Duodenal mucosa (tissue), 2 donors: ENCODE measurements at regions not wholly inside any gene's neighbourhood (a gene's known extent, or its start where the extent isn't known, plus 50 kb on each side); places are given as distances from the start of the nearest gene placed in this dataset.
"Not testable (repeated sequence)": the region's sequence is repeated elsewhere in the genome, so short reads cannot be mapped to it uniquely, and the experiment has no call there.

Experiments
- H3K27ac ChIP-seq: one replicate; pipeline ENCODE4 v1.7.0; 2013; ENCODE audit warnings: low read depth, low read length
- H3K27me3 ChIP-seq, 2 donors: one replicate each; pipeline ENCODE4 v1.7.0; 2013; ENCODE audit warnings: low read length in 2 of 2, control low read depth in 1 of 2; ENCODE audit not compliant: insufficient read depth in 2 of 2, control insufficient read depth in 1 of 2
- H3K36me3 ChIP-seq, 2 donors: one replicate each; pipeline ENCODE4 v1.7.0; 2013; ENCODE audit warnings: low read length in 2 of 2, control low read depth in 1 of 2; ENCODE audit not compliant: insufficient read depth in 2 of 2, control insufficient read depth in 1 of 2
- H3K4me1 ChIP-seq, 2 donors: one replicate each; pipeline ENCODE4 v1.7.0; 2013; ENCODE audit warnings: low read length in 2 of 2, control low read depth in 1 of 2; ENCODE audit not compliant: insufficient read depth in 2 of 2, control insufficient read depth in 1 of 2
- H3K4me3 ChIP-seq, 2 donors: one replicate each; pipeline ENCODE4 v1.7.0; 2013; ENCODE audit warnings: low read length in 2 of 2, low read depth in 1 of 2
- H3K9ac ChIP-seq, 2 donors: one replicate each; pipeline ENCODE4 v1.7.0; 2013; ENCODE audit warnings: low read length in 2 of 2, low read depth in 1 of 2
- H3K9me3 ChIP-seq, 2 donors: one replicate each; pipeline ENCODE4 v1.7.0; 2013; ENCODE audit warnings: low read length in 2 of 2, control low read depth in 1 of 2; ENCODE audit not compliant: control insufficient read depth in 1 of 2

- Histone ChIP-seq H3K27ac (no peak overlapping the region), H3K9ac (no peak overlapping the region), H3K4me3 (no peak overlapping the region), H3K27me3 (no peaks in the 10 kb centered on the region), H3K36me3 (no peaks in the 10 kb centered on the region), H3K9me3 (no peaks in the 10 kb centered on the region), H3K4me1 (no peaks in the 10 kb centered on the region)
These were observed 81.1 kb upstream of the RALGAPA2 start for GRCh38 chr20:20793591-20793990.

- no peaks in the 10 kb centered on the region for H3K36me3 ChIP-seq
- H3K4me3 ChIP-seq, result no peak overlapping the region
- H3K9me3 ChIP-seq, result peaks cover 0 to under 1% of the 10 kb centered on the region in 2 donors
- no peak overlapping the region for H3K27ac ChIP-seq
- H3K9ac ChIP-seq, result no peak overlapping the region
- no peaks in the 10 kb centered on the region for H3K27me3 ChIP-seq
- H3K4me1 ChIP-seq, result no peaks in the 10 kb centered on the region
These were observed 79.5 kb upstream of the RALGAPA2 start for GRCh38 chr20:20791664-20792568.

GRCh38 chr20:20788308-20788707, 75.9 kb upstream of the RALGAPA2 start:
- Histone ChIP-seq H3K27me3 (no peaks in the 10 kb centered on the region), H3K4me3 (no peak overlapping the region), H3K4me1 (no peaks in the 10 kb centered on the region), H3K27ac (no peak overlapping the region), H3K9ac (no peak overlapping the region), H3K36me3 (no peaks in the 10 kb centered on the region), H3K9me3 (peaks cover 0 to 2% of the 10 kb centered on the region in 2 donors)

- Histone ChIP-seq H3K27ac (no peak overlapping the region), H3K4me1 (no peaks in the 10 kb centered on the region), H3K9ac (no peak overlapping the region), H3K9me3 (peaks cover 0 to 2% of the 10 kb centered on the region in 2 donors), H3K4me3 (no peak overlapping the region), H3K27me3 (no peaks in the 10 kb centered on the region), H3K36me3 (no peaks in the 10 kb centered on the region)
These were observed 74.0 kb upstream of the RALGAPA2 start for GRCh38 chr20:20786428-20786827.

DNA sequence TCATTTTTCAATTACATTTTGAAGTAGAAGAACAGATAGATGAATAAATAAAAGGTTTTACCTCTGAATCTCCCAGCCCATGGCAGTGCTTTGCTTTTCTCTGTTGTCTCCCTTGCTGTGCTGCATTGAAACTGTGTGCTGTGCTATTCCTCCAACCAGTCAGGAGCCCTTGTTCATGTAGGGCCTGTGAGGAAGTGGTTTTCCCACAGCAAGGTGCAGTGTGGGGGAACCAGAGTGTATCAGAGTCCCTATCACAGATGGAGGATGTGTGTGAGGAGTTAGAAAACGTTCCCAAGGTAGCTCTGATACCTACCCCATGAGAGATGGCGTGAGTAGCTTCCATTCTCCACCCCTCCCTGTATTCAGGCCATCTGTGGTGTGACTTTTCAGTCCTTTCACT, 72.8 kb upstream of the RALGAPA2 start:
- H3K4me1 ChIP-seq, result no peaks in the 10 kb centered on the region
- H3K36me3 ChIP-seq, result no peaks in the 10 kb centered on the region
- no peaks in the 10 kb centered on the region for H3K27me3 ChIP-seq
- peaks cover 0 to 2% of the 10 kb centered on the region in 2 donors for H3K9me3 ChIP-seq
- no peak overlapping the region for H3K4me3 ChIP-seq
- no peak overlapping the region for H3K27ac ChIP-seq
- no peak overlapping the region for H3K9ac ChIP-seq

DNA sequence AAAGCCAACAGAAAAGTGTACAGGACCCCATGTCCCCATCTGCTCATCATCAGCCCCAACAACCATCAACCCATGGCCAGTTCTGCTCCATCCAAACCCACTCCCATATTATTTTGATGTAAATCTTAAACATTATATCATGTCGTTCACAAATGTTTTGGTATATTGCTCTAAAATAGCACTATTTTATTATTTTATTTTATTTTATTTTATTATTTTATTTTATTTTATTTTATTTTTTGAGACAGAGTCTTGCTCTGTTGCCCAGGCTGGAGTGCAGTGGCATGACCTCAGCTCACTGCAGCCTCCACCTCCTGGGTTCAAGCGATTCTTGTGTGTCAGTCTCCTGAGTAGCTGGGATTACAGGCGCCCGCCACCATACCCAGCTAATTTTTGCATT, 72.0 kb upstream of the RALGAPA2 start:
- not testable (repeated sequence) for H3K4me3 ChIP-seq, H3K27me3 ChIP-seq, H3K9ac ChIP-seq, H3K4me1 ChIP-seq, H3K9me3 ChIP-seq, H3K36me3 ChIP-seq, H3K27ac ChIP-seq

- no peaks in the 10 kb centered on the region for H3K4me1 ChIP-seq
- no peak overlapping the region for H3K27ac ChIP-seq
- no peak overlapping the region for H3K4me3 ChIP-seq
- no peak overlapping the region for H3K9ac ChIP-seq
- H3K27me3 ChIP-seq, result no peaks in the 10 kb centered on the region
- no peaks in the 10 kb centered on the region for H3K36me3 ChIP-seq
- peaks cover 0 to 2% of the 10 kb centered on the region in 2 donors for H3K9me3 ChIP-seq
These were observed 71.0 kb upstream of the RALGAPA2 start for GRCh38 chr20:20783450-20783849.

DNA sequence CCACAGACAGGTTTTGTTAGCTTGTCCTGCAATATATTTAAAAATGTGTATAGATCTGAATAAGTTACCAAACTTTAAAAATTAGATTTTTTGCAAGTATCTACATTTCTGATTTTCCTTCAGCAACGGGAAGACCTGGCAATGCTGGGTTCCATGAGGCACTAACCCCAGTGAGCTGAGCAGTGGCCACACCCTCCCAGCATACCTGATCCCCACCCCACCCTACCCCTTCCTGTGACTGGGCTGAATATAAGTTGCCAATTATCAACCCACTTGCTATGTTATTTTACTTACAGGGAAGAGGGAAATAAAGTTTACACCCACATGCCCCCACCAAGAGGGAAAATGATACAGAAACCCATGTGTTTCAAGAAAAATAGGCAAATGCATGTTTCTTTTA, 70.3 kb upstream of the RALGAPA2 start:
- Histone ChIP-seq H3K27ac (no peak overlapping the region), H3K9ac (no peak overlapping the region)

DNA sequence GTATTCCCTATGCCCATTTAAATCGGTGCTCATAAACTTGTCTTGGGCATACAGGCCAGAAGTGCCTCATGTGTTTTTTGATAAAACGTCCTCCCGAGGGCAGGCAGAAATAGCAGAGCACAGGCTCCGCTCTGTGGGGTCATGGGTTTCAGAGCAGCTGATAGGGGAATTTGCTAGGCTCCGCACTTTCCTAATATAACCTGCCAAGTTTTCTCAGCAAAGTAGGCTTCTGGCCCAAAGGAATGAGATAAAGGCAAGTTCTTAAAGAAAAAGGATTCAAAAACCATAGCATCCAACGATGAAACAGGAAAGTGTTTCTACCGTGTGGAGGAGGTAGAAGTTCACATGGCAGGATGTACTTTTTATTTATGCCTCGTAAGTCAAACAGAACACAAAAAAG, 69.8 kb upstream of the RALGAPA2 start:
- H3K9ac ChIP-seq, result no peak overlapping the region
- no peak overlapping the region for H3K27ac ChIP-seq

More for the DNA sequence above, 70.3 kb upstream of the RALGAPA2 start:
- Histone ChIP-seq H3K4me3 (no peak overlapping the region), H3K36me3 (no peaks in the 10 kb centered on the region), H3K9me3 (peaks cover 0 to 2% of the 10 kb centered on the region in 2 donors), H3K27me3 (no peaks in the 10 kb centered on the region), H3K4me1 (no peaks in the 10 kb centered on the region)

GRCh38 chr20:20781029-20781428, 68.6 kb upstream of the RALGAPA2 start:
- H3K9me3 ChIP-seq, result no peaks in the 10 kb centered on the region
- no peaks in the 10 kb centered on the region for H3K27me3 ChIP-seq
- no peak overlapping the region for H3K4me3 ChIP-seq
- H3K9ac ChIP-seq, result no peak overlapping the region
- H3K4me1 ChIP-seq, result no peaks in the 10 kb centered on the region
- no peaks in the 10 kb centered on the region for H3K36me3 ChIP-seq
- H3K27ac ChIP-seq, result no peak overlapping the region

More for the DNA sequence above, 69.8 kb upstream of the RALGAPA2 start:
- Histone ChIP-seq H3K4me1 (no peaks in the 10 kb centered on the region), H3K36me3 (no peaks in the 10 kb centered on the region), H3K9me3 (peaks cover 0 to 2% of the 10 kb centered on the region in 2 donors), H3K27me3 (no peaks in the 10 kb centered on the region), H3K4me3 (no peak overlapping the region)
